Astrocyte of the spinal cord (primary cell): ENCODE measurements at regions not wholly inside any gene's neighbourhood (a gene's known extent, or its start where the extent isn't known, plus 50 kb on each side); places are given as distances from the start of the nearest gene placed in this dataset.

Experiments
- DNase-seq: peaks from one replicate; pipeline ENCODE4 v3.0.0; 2011; ENCODE audit warnings: low read depth, low spot score
- H3K4me3 ChIP-seq: 2 replicates; pipeline ENCODE4 v1.5.1; 2011; ENCODE audit warnings: low read depth, mild to moderate bottlenecking, low read length, moderate library complexity
- in situ Hi-C: cut with HindIII; loops from 2 replicates; pipeline ENCODE4 v1.10.0; 2017; ENCODE audit warnings: low sequenced_read_pairs
- TF ChIP-seq, protein P1 (sequence below): IDR thresholded peaks from 2 replicates; pipeline ENCODE4 v1.5.1; 2012; ENCODE audit warnings: low read depth, mild to moderate bottlenecking, low read length, inconsistent platforms

DNA sequence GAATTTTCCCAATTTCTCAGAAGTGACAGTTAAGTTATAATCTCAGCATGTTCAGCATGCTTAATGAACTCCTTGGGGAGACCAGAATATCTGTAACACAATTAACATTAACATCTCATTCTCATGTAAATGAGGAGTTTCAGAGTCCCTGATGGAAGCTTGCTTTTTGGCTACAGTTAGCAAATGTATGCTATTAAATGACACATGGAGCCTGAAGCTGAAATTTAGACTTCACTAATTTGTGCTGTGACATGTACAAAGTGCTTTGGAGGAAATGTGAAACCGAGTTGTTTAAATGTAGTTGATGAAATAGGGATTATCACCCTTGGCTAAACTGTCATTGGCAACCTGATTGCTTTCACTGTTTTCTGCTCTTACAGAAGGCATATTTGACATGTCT, 2265.1 kb upstream of the PCDH20 start:
- TF ChIP-seq, protein P1, sequence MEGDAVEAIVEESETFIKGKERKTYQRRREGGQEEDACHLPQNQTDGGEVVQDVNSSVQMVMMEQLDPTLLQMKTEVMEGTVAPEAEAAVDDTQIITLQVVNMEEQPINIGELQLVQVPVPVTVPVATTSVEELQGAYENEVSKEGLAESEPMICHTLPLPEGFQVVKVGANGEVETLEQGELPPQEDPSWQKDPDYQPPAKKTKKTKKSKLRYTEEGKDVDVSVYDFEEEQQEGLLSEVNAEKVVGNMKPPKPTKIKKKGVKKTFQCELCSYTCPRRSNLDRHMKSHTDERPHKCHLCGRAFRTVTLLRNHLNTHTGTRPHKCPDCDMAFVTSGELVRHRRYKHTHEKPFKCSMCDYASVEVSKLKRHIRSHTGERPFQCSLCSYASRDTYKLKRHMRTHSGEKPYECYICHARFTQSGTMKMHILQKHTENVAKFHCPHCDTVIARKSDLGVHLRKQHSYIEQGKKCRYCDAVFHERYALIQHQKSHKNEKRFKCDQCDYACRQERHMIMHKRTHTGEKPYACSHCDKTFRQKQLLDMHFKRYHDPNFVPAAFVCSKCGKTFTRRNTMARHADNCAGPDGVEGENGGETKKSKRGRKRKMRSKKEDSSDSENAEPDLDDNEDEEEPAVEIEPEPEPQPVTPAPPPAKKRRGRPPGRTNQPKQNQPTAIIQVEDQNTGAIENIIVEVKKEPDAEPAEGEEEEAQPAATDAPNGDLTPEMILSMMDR = no peak
- in situ Hi-C loops = no loop called here
- H3K4me3 ChIP-seq = no peak overlapping the region
- DNase-seq = no peak

DNA sequence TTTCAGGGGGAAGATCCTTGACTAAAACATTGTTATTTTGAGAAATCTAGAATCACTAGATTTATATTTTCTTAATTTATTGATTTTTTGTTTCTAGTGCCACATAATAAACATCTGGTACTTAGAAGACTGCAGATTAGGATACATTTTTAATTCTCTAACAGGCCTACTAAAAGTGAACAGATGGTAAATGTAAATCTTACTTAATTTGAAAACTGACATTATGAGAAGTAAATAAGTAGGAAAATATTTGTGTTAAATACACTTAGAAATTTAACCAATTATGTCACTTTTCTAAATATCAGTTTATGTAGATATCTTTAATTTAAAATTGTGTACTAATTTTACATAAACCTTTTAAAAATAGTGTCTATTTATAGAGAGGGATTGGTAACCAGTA, 2255.6 kb upstream of the PCDH20 start:
- in situ Hi-C loops = no loop called here
- TF ChIP-seq, protein P1 = no peak
- DNase-seq = no peak
- H3K4me3 ChIP-seq = no peak overlapping the region

DNA sequence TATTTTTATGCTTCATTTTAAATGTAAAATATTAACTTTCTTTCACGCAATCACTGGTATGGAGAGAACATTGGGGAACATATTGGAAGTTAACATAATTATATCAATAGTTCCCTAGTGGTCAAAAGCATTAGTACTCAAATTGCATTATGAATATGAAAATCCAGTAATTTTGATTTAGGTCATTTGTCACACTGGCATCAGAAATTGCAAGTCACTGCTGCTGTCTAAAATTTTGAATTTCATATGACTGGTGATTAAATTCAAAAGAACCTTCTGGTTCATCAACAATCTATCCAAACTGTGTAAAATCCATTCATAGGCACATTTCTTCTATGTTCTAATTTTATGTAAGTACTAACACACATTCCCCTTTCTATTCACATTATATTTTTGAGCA, 2235.7 kb upstream of the PCDH20 start:
- in situ Hi-C loops = no loop called here
- TF ChIP-seq, protein P1 = no peak
- no peak for DNase-seq
- no peak overlapping the region for H3K4me3 ChIP-seq

DNA sequence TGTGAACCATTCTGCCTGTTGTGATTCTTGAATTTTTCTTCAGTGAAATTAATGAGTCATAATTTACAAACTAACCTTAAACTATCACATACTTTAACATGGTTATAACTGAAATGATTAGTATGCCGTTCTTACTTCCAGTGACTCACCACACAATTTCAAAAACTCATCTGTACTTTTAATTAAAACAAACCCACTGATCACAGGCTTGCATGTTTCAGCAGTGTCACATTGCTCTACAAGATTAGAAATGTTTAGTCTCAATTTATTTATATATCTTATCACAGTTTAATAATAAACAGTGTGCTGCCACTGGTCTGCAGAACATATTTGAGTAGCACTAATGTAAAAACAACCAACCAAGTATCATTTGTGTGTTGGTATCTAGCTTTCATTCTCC, 2227.9 kb upstream of the PCDH20 start:
- H3K4me3 ChIP-seq = no peak overlapping the region
- no peak for DNase-seq
- TF ChIP-seq, protein P1 = no peak
- in situ Hi-C loops = no loop called here

DNA sequence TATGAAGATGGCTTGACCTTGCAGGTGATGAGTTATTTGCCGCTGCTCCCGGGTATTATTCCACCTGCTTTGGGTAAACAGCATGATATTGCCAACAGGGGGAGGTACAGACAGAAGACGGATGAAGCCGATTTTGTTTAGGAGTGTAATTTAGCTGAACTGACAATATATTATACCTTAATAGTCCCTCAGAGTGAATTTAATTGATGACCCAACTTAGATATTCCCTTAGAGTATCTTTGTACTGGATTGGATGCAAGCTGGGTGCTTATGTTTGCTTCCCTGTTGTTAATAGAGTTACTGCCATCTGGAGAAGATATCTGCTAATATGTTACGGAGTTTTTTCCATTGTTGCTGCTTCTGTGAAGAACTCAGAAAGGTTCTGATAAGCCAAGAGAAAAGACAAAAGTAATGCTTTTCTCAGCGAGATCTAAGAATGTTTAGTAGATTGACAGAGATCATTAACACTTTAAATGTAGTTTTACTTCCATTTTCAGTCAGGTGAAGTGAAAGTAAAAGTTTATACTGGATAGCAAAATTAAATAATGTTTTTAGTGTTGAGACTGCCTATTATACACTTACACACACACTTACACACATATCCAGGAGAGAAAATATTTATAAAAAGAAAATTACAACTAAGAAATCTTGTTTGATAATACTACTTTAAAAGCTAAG, 2220.8 kb upstream of the PCDH20 start:
- in situ Hi-C loops = no loop called here
- TF ChIP-seq, protein P1 = peak; percentile 23
- peak; percentile 23 for DNase-seq
- H3K4me3 ChIP-seq = peak overlapping the region; percentile 17

DNA sequence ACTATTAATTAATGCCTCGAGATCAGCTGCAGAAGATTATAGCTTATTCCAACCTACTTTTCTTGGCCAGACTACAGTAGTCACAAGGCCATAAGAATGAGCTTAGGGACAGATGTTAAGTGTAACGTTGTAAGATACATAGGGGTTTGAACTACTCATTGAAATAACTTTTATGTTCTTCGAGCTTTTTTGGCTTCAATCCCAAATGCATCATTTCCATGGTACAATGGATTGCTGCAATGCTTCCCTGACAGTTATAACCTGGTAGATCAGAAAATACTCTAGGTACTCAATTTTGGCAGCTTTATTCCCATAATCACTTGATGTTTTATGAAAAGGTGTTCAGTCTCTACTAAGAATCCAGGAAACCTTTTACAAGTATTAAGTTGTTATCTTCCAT, 2216.7 kb upstream of the PCDH20 start:
- DNase-seq = no peak
- TF ChIP-seq, protein P1 = no peak

More for the DNA sequence above, 2216.7 kb upstream of the PCDH20 start:
- H3K4me3 ChIP-seq = no peak overlapping the region
- in situ Hi-C loops = no loop called here
